Left hindlimb (tissue), 1 donor: ENCODE measurements at regions not wholly inside any gene's neighbourhood (a gene's known extent, or its start where the extent isn't known, plus 50 kb on each side); places are given as distances from the start of the nearest gene placed in this dataset.
"Not testable (repeated sequence)": the region's sequence is repeated elsewhere in the genome, so short reads cannot be mapped to it uniquely, and the experiment has no call there.

Experiments used
- DNase-seq: peaks from one replicate; pipeline ENCODE4 v3.0.0-alpha.2; 2018

GRCh38 chr1:199058281-199058680 lies 419.4 kb downstream of the PTPRC start:
- DNase-seq: no peak

DNA sequence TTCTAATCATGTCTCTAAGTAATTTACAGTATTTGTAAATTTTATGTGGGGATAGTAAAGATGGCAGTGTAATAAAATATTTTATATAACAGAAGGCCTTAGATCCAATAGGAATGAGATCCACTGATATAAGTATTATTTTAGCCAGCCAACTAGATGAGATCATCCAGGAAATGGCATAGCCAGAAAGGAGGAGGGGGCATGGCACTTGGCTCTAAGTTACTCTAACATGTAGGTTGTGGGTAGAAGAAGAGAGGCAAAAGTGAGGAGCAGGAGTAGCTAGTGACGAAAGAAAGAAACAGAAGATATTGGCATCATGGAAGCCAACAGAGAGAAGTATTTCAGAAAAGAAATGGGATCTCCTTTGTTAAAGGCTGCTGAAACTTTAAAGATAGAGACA lies 426.1 kb downstream of the PTPRC start:
- DNase-seq: no peak

GRCh38 chr1:199067483-199067882 lies 428.6 kb downstream of the PTPRC start:
- no peak for DNase-seq

DNA sequence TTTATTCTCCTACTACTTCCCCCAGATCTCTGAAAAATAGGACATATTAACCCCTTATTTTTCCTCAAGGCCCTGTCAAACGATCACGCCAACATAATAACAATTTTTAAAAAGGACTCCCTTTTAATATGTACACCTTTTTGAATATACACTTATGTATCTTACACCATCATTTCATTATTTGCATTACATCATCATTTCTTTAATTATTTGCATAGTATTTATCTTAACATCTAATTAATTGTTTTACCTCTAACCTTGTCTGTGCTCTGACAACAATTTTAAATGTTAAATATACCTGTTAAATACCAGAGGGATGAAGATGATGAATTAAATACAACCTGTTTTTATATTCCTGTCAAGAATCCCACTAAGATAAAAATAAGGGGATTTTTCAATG lies 432.2 kb downstream of the PTPRC start:
- DNase-seq: no peak

GRCh38 chr1:199073166-199073565 lies 434.3 kb downstream of the PTPRC start:
- DNase-seq: no peak

GRCh38 chr1:199075792-199076191 lies 437.0 kb downstream of the PTPRC start:
- no peak for DNase-seq

GRCh38 chr1:199079994-199080393 lies 441.2 kb downstream of the PTPRC start:
- DNase-seq: no peak

- DNase-seq: no peak
Observed at GRCh38 chr1:199081739-199082138, 442.9 kb downstream of the PTPRC start.

- DNase-seq: no peak
Observed at GRCh38 chr1:199082778-199083389, 444.0 kb downstream of the PTPRC start.

GRCh38 chr1:199083680-199084079 lies 444.8 kb downstream of the PTPRC start:
- no peak for DNase-seq

DNA sequence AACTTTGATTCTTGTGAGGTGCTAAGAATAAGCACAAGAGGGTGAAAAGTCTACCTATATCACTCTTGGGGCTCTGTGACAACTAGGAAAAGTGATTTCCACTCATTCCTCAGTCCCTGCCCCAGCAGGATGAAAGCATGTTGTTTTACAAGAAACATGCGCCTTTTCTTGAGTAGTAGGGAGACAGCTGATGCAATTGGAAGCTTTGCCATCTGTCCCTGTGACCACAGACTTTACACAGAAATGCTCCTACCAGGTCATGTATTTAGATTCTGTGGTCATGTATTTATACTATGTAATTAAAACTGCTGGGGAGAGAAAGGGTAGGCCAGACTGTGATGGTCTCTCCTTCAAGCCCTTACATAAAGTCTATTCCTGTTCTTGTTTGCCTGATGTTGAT lies 445.5 kb downstream of the PTPRC start:
- DNase-seq: peak; percentile 35

DNA sequence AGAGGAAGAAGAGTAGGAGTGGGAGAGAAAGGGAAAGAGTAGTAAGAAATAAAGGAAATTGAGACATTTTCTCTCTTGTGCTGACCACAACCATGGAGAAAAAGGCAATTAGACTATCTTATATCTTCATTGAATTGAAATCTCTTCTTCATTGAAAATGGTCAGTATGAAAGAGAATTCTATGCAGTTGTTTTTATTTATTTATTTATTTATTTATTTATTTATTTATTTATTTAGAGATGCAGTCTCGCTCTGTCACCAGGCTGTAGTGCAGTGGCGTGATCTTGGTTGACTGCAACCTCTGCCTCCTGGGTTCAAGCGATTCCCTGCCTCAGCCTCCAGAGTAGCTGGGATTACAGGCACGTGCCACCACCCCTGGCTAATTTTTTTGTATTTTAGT lies 447.1 kb downstream of the PTPRC start:
- DNase-seq: no peak

DNA sequence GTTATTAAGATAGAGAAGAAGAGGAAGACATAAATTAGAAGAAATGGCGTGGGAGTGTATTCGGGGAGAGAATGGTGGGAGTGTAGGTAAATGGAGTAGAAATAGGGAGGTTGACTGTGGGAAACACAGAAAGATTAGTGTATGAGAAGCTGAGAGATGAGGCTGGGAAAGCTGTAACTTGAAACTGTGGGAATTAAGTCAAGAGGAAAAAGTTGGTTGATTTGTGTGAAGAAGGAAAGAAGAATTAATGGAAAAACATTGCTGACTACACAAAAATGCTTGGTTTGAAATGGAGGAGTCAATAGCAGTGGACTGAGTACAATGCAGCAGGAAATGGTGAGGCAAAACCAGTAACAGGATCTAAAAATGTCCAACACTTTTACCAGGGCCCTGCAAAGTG lies 448.3 kb downstream of the PTPRC start:
- DNase-seq: no peak

DNA sequence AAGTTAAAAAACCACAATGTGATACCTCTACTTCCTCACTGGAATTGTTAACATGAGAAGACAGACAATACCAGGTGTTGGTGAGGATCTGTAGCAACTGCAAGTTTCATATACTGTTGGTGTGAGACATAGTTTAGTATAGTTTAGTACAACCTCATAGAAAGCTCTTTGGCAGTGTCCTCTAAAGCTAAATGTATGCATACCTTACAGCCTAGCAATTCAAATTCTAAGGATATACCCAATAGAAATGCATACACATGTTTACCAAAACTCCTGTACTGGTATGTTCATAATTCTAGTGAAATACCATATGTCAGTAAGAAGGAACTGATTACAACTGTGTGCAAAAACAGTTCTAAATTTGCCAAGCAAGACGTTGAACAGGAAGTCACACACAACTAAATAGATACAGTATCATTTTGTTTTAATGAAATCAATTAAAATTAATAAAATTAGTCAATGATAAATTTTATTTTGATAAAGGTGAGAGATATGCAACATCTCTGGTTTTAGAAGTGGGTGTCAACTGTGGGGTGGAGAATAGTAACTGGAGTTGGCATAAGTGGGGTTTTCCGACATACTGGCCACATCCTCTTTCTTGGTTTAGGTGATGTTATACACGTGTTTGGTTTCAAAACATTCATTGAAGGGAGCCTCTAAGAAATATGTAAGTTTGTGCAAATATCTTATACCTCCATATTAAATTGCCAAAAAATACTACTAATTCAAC lies 450.7 kb downstream of the PTPRC start:
- no peak for DNase-seq

GRCh38 chr1:199095628-199096027 lies 456.8 kb downstream of the PTPRC start:
- not testable (repeated sequence) for DNase-seq

GRCh38 chr1:199096591-199096990 lies 457.8 kb downstream of the PTPRC start:
- no peak for DNase-seq

DNA sequence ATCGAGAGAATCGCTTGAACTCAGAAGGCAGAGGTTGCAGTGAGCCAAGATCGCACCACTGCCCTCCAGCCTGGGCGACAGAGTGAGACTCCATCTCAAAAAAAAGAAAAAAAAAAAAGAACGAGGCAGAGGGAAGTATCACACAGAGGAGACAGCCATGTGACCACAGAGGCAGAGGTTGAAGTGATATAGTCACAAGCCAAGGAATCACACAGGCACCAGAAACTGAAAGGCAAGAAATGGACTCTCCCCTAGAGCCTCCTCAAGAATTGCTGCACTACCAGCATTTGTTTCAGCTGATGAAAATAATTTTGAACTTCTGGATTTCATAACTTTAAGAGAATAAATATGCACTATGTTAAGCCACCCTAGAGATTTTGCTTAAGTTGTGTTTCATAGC lies 459.6 kb downstream of the PTPRC start:
- no peak for DNase-seq

DNA sequence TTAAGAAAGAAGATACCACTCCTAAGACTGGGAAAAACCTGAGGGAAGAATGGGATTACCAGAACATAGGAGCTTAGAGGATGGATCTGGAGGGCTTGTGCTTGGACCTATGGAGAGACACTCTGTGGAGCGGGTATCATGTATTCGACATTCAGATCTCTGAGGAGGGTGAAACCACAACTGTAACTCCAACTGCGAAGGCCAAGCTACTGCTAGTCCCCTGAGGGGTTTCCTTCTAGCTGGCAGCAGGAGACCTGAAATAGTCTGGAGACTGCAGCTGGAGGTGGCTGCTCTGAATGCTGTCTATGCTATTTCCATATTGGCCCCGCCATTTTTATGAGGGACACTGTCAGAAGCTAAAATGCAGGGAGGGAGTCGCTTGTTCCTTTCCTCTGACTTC lies 462.3 kb downstream of the PTPRC start:
- DNase-seq: no peak

GRCh38 chr1:199101635-199102034 lies 462.8 kb downstream of the PTPRC start:
- no peak for DNase-seq

GRCh38 chr1:199102239-199102638 lies 463.4 kb downstream of the PTPRC start:
- no peak for DNase-seq

DNA sequence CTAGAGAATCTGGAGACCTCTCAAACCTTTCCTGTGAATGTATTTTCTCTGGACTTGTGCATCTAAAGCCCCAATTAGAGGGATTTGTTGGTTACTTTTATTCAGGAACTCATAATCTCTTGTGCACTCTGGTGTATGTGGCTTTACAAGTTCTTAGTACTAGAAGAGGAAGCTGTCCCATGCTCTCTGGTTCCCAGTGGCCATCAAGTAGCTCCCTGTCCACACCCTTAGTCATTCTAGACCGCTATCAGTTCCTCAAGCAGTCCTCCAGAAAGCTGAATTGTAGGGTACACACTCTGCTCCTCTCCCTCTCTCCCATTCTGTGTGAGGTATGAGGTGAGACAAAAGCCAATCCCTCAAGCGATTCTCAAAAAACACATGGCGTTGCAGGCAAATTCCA lies 470.3 kb downstream of the PTPRC start:
- no peak for DNase-seq

GRCh38 chr1:199112365-199112764 lies 473.5 kb downstream of the PTPRC start:
- no peak for DNase-seq

DNA sequence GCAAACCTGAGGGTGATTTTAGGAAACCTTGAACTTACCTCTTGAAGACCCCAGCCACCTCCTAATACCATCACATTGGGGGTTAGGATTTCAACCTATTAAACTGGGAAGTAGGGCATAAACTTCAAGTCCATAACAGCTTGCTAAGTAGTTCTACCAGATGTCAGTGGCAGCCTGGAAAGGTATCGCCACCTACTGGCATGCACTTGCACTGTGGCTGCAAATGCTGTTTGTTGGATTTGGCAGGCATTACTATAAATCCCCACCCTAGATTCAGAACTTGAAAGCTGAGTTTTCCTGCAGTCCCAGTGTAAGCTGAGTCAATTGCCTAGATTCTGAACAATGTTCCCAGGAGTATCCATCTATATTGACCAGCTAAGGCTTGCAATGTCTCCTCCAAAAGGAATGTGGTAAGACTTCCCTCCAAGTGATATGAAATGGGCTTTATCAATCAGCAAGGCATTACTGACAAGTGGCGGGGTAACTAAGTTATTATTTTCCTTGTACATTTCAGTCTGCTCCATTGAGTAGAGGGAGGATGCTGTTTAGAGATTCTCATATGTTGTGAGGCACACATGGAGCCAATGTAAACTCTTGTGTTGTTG lies 474.5 kb downstream of the PTPRC start:
- DNase-seq: peak; percentile 39

GRCh38 chr1:199116488-199116887 lies 477.6 kb downstream of the PTPRC start:
- DNase-seq: no peak

GRCh38 chr1:199121047-199121446 lies 482.2 kb downstream of the PTPRC start:
- no peak for DNase-seq
